Mucosa of descending colon (tissue), 3 donors: ENCODE measurements at regions not wholly inside any gene's neighbourhood (a gene's known extent, or its start where the extent isn't known, plus 50 kb on each side); places are given as distances from the start of the nearest gene placed in this dataset.

Experiments used
- ATAC-seq: fragments of 200-7000 bp; cut with Tn5 transposase; one replicate; pipeline ENCODE4 v1.9.1; 2020; ENCODE audit warnings: mild to moderate bottlenecking, moderate library complexity
- DNase-seq, 3 donors: peaks; one replicate each; pipeline ENCODE4 v3.0.0-alpha.2; 2020
- H3K36me3 ChIP-seq: fragments of 200-600 bp; one replicate; pipeline ENCODE4 v1.8.0; 2021; ENCODE audit warnings: low read depth, mild to moderate bottlenecking
- H3K4me1 ChIP-seq: fragments of 200-600 bp; one replicate; pipeline ENCODE4 v1.8.0; 2021; ENCODE audit warnings: low read depth, mild to moderate bottlenecking
- H3K4me3 ChIP-seq: fragments of 200-600 bp; one replicate; pipeline ENCODE4 v1.8.0; 2021; ENCODE audit warnings: mild to moderate bottlenecking
- H3K9me3 ChIP-seq: fragments of 200-600 bp; one replicate; pipeline ENCODE4 v1.8.0; 2021; ENCODE audit warnings: mild to moderate bottlenecking
- intact Hi-C, 2 donors: fragments of 100-400 bp; cut with DNase I in 1 of 2; cut with micrococcal nuclease in 1 of 2; formaldehyde crosslinking; loops; one replicate each; pipeline versions ENCODE4 v1.11.0 to v1.11.1; 2022; cut with DNase I, micrococcal nuclease
- TF ChIP-seq, protein P1 (sequence below): fragments of 200-600 bp; IDR thresholded peaks from one replicate; pipeline ENCODE4 v1.8.0; 2022; ENCODE audit warnings: antibody characterized with exemption, mild to moderate bottlenecking
- donor health status: DM: no; HTN: no; CAD: no; lungs with moderate emphysema.
- donor health status: DM: no; HTN: no; CAD: no.
- donor health status: DM: no; HTN: yes; CAD: no.

DNA sequence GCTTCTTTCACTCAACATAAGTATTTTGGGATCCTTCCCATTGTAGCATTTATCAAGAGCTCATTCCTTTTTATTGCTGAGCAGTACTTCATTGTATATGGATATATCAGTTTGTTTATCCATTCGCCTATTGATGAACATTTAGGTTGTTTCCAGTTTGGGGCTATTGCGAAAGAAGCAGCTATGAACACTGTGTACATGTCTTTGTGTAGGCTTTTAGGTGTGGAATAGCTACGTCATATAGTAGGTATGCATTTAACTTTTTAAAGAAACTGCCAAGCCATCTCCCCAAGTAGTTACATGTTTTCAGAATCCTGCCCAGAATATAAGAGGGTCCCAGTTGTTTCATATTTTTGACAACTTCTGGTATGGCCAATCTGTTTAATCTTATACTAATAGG is 468.1 kb downstream of the IPMK start:
- ATAC-seq, result no peak
- Histone ChIP-seq H3K9me3 (no peaks in the 10 kb centered on the region), H3K4me1 (no peaks in the 10 kb centered on the region), H3K4me3 (no peak overlapping the region), H3K36me3 (no peaks in the 10 kb centered on the region)
- DNase-seq, result no peak
- TF ChIP-seq, protein P1, sequence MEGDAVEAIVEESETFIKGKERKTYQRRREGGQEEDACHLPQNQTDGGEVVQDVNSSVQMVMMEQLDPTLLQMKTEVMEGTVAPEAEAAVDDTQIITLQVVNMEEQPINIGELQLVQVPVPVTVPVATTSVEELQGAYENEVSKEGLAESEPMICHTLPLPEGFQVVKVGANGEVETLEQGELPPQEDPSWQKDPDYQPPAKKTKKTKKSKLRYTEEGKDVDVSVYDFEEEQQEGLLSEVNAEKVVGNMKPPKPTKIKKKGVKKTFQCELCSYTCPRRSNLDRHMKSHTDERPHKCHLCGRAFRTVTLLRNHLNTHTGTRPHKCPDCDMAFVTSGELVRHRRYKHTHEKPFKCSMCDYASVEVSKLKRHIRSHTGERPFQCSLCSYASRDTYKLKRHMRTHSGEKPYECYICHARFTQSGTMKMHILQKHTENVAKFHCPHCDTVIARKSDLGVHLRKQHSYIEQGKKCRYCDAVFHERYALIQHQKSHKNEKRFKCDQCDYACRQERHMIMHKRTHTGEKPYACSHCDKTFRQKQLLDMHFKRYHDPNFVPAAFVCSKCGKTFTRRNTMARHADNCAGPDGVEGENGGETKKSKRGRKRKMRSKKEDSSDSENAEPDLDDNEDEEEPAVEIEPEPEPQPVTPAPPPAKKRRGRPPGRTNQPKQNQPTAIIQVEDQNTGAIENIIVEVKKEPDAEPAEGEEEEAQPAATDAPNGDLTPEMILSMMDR, result no peak
- intact Hi-C loops, result no loop called here

DNA sequence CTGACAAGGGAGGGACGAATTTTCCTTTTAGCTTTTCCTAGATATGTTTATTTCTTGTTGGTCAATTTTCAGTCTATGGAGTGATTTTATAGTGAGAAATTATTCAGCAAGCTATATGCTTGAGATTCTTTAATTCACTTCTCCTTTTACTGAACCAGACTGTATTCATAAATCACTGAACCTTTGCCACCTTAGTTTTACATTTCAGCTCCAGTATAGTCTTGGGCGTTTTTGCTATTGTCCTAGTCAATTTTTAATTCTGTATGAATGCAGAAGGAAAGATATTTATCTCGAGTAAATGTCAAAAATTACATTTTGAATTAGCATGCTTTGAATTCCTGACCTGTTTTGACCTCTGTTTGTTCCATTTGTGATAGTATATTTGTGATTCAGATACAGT is 468.9 kb downstream of the IPMK start:
- DNase-seq (no peak), ATAC-seq (no peak)
- intact Hi-C loops, result no loop called here
- Histone ChIP-seq H3K4me3 (no peak overlapping the region), H3K36me3 (no peaks in the 10 kb centered on the region), H3K4me1 (no peaks in the 10 kb centered on the region), H3K9me3 (no peaks in the 10 kb centered on the region)
- TF ChIP-seq, protein P1, result no peak

DNA sequence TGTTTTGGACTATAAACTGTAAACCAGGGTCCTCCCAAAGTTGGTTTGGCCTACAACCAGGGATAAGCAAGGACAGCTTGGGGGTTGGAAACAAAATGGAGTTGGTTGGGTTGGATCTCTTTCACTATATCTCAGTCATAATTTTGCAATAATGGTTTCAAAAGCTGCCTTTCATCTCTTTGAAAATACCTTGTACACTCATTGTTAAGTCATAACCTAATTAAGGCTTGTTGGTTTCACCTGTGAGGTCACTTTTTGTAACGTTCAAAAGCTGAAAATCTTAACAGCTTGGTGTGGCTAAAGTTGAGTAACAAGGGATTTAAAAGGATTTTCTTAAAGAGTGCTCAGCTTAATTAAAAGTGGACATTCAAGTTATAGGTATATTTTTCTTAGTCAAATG is 476.1 kb downstream of the IPMK start:
- DNase-seq (no peak), ATAC-seq (no peak)
- no peaks in the 10 kb centered on the region for H3K36me3 ChIP-seq
- no peaks in the 10 kb centered on the region for H3K9me3 ChIP-seq
- no peak overlapping the region for H3K4me3 ChIP-seq
- TF ChIP-seq, protein P1, result no peak
- no peaks in the 10 kb centered on the region for H3K4me1 ChIP-seq
- intact Hi-C loops, result no loop called here

DNA sequence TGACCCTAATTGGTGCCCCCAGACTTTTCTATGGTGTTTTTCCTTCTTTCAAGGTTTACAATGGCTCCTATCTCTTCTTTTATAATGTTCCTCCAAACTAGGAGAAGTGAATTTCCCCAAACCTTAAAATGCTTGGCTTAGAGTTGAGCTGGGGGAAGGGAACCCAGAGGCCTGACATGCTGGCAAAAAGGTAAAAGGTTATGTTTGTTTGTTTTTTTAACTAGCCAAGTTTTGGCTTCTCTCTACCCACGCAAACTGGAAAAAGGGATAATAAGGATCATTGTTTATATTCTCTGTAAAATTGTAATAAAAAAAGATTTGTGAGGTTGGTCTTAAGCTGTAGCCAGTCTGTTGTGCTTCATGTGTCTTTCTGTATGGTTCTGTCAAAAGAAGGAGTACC is 477.0 kb downstream of the IPMK start:
- TF ChIP-seq, protein P1, result no peak
- Histone ChIP-seq H3K36me3 (no peaks in the 10 kb centered on the region), H3K4me1 (no peaks in the 10 kb centered on the region), H3K9me3 (no peaks in the 10 kb centered on the region), H3K4me3 (no peak overlapping the region)
- no peak for ATAC-seq
- intact Hi-C loops, result no loop called here
- no peak for DNase-seq

DNA sequence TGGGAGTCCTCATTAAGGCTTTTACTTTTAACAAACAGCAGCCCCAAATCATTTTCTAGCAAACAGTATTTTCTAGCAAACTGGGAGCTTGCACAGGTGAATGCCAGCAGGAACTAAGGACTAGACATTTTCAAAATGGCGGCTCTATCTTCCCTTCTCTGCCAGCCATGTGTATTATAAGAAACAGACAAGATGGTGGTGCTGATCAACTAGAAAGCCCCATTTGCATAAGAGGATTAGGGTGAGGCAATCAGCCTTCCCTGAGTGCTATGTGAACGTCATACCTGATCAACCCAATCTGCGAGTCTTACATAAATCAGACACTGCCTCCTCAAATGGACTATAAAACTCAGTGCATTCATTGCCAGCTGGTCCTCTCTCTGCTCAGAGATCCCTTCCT is 479.6 kb downstream of the IPMK start:
- H3K4me3 ChIP-seq, result no peak overlapping the region
- H3K4me1 ChIP-seq, result no peaks in the 10 kb centered on the region
- no peaks in the 10 kb centered on the region for H3K36me3 ChIP-seq
- no peaks in the 10 kb centered on the region for H3K9me3 ChIP-seq
- DNase-seq (no peak), ATAC-seq (no peak)
- TF ChIP-seq, protein P1, result no peak
- intact Hi-C loops, result no loop called here
